ENCODE measurements at regions not wholly inside any gene's neighbourhood (a gene's known extent, or its start where the extent isn't known, plus 50 kb on each side); places are given as distances from the start of the nearest gene placed in this dataset.
"Not testable (repeated sequence)": the region's sequence is repeated elsewhere in the genome, so short reads cannot be mapped to it uniquely, and the experiment has no call there.

GRCh38 chr9:115686069-115686468, 467.5 kb upstream of the PAPPA start:
- no peak for DNase-seq

- DNase-seq = no peak
Measured at GRCh38 chr9:115687356-115687755, 466.2 kb upstream of the PAPPA start.

- no peak for DNase-seq
Measured at GRCh38 chr9:115689331-115689730, 464.3 kb upstream of the PAPPA start.

GRCh38 chr9:115690786-115691496, 462.6 kb upstream of the PAPPA start:
- no peak for DNase-seq

- DNase-seq = no peak
Measured at GRCh38 chr9:115691693-115692092, 461.9 kb upstream of the PAPPA start.

GRCh38 chr9:115692868-115693267, 460.7 kb upstream of the PAPPA start:
- not testable (repeated sequence) for DNase-seq

- DNase-seq = no peak
Measured at GRCh38 chr9:115694014-115694413, 459.6 kb upstream of the PAPPA start.

GRCh38 chr9:115694991-115695390, 458.6 kb upstream of the PAPPA start:
- no peak for DNase-seq

GRCh38 chr9:115712981-115713380, 440.6 kb upstream of the PAPPA start:
- no peak for DNase-seq

- DNase-seq = no peak
Measured at GRCh38 chr9:115715666-115716065, 437.9 kb upstream of the PAPPA start.

- DNase-seq = no peak
Measured at GRCh38 chr9:115717298-115717697, 436.3 kb upstream of the PAPPA start.

GRCh38 chr9:115717711-115718173, 435.8 kb upstream of the PAPPA start:
- DNase-seq = no peak

- no peak for DNase-seq
Measured at GRCh38 chr9:115730396-115730795, 423.2 kb upstream of the PAPPA start.

- DNase-seq = no peak
Measured at GRCh38 chr9:115730845-115731244, 422.7 kb upstream of the PAPPA start.

- DNase-seq = no peak
Measured at GRCh38 chr9:115733318-115734110, 420.1 kb upstream of the PAPPA start.

- DNase-seq = no peak
Measured at GRCh38 chr9:115739096-115739875, 414.3 kb upstream of the PAPPA start.

GRCh38 chr9:115740986-115741385, 412.6 kb upstream of the PAPPA start:
- no peak for DNase-seq

- DNase-seq = no peak
Measured at GRCh38 chr9:115743709-115744605, 409.6 kb upstream of the PAPPA start.

- DNase-seq = no peak
Measured at GRCh38 chr9:115746496-115746895, 407.1 kb upstream of the PAPPA start.

- DNase-seq = no peak
Measured at GRCh38 chr9:115747731-115748130, 405.9 kb upstream of the PAPPA start.

GRCh38 chr9:115756736-115757135, 396.9 kb upstream of the PAPPA start:
- no peak for DNase-seq

- DNase-seq = no peak
Measured at GRCh38 chr9:115757461-115757860, 396.1 kb upstream of the PAPPA start.
